WTC11 (cell line): ENCODE measurements at regions not wholly inside any gene's neighbourhood (a gene's known extent, or its start where the extent isn't known, plus 50 kb on each side); places are given as distances from the start of the nearest gene placed in this dataset.
A peak's percentile ranks its signal among the peaks of the same experiment; 100 is the strongest.

ENCODE experiments used
- ATAC-seq: fragments of 200-7000 bp; cut with Tn5 transposase; 2 replicates; pipeline ENCODE4 v1.10.0; 2021; ENCODE audit warnings: mild to moderate bottlenecking, moderate library complexity
- CTCF ChIA-PET: fragments of 300-600 bp; sonication (Branson Sonifier 250); formaldehyde crosslinking; loops from one replicate; lab custom pipeline; 2021; ENCODE audit warnings: antibody characterized with exemption; lab: Charles Lee
- POLR2A ChIA-PET: fragments of 350-600 bp; sonication (Branson Sonifier 250); formaldehyde crosslinking; loops from one replicate; lab custom pipeline; 2021; ENCODE audit warnings: antibody characterized with exemption; lab: Charles Lee
- DNase-seq: peaks from one replicate; pipeline ENCODE4 v3.0.0; 2021; ENCODE audit warnings: low spot score
- H3K27ac Mint-ChIP-seq: 2 replicates; pipeline ENCODE4 v1.8.0; 2021; ENCODE audit warnings: mixed read lengths
- H3K27me3 Mint-ChIP-seq: 2 replicates; pipeline ENCODE4 v1.8.0; 2021; ENCODE audit warnings: low read depth, mild to moderate bottlenecking, moderate library complexity, mixed read lengths
- H3K36me3 Mint-ChIP-seq: 2 replicates; pipeline ENCODE4 v1.8.0; 2021; ENCODE audit warnings: mixed read lengths
- H3K4me1 Mint-ChIP-seq: 2 replicates; pipeline ENCODE4 v1.8.0; 2022; ENCODE audit warnings: mixed read lengths
- H3K4me3 Mint-ChIP-seq: 2 replicates; pipeline ENCODE4 v1.8.0; 2021; ENCODE audit warnings: mild to moderate bottlenecking, moderate library complexity, mixed read lengths
- H3K9me3 Mint-ChIP-seq: 2 replicates; pipeline ENCODE4 v1.8.0; 2021; ENCODE audit warnings: mixed read lengths
- GTF2I ChIP-seq: fragments of 250-450 bp; sonication (Bioruptor Pico); conservative IDR thresholded peaks from 2 replicates; pipeline ENCODE4 v1.4.0; 2021; ENCODE audit warnings: mild to moderate bottlenecking
- MXD4 ChIP-seq: fragments of 250-450 bp; sonication (Bioruptor Pico); IDR thresholded peaks from 2 replicates; pipeline ENCODE4 v1.8.0; 2021; ENCODE audit warnings: mild to moderate bottlenecking, moderate library complexity, borderline replicate concordance
- NFATC4 ChIP-seq: fragments of 250-450 bp; sonication (Bioruptor Pico); IDR thresholded peaks from 2 replicates; pipeline ENCODE4 v1.9.0; 2021; ENCODE audit warnings: mild to moderate bottlenecking
- NFE2L1 ChIP-seq: sonication (generic); formaldehyde crosslinking; IDR thresholded peaks from 2 replicates; pipeline ENCODE4 v1.8.1; 2023; ENCODE audit warnings: missing genetic modification reagents
- STAT6 ChIP-seq: sonication (generic); formaldehyde crosslinking; conservative IDR thresholded peaks from 2 replicates; pipeline ENCODE4 v1.8.1; 2023; ENCODE audit warnings: mild to moderate bottlenecking, low read depth, missing genetic modification reagents, moderate library complexity
- ZNF219 ChIP-seq: sonication (generic); formaldehyde crosslinking; IDR thresholded peaks from 2 replicates; pipeline ENCODE4 v1.8.0; 2023; ENCODE audit warnings: missing genetic modification reagents, mild to moderate bottlenecking, borderline replicate concordance
- ZNF317 ChIP-seq: sonication (generic); formaldehyde crosslinking; IDR thresholded peaks from 2 replicates; pipeline ENCODE4 v1.8.1; 2023; ENCODE audit warnings: low read depth, mild to moderate bottlenecking, moderate library complexity, missing genetic modification reagents, borderline replicate concordance
- TF ChIP-seq, protein P1 (sequence below): sonication (generic); formaldehyde crosslinking; IDR thresholded peaks from 2 replicates; pipeline ENCODE4 v1.8.1; 2022; ENCODE audit warnings: low read depth, missing genetic modification reagents, borderline replicate concordance
- TF ChIP-seq, protein P2 (sequence below): sonication (generic); formaldehyde crosslinking; IDR thresholded peaks from 2 replicates; pipeline ENCODE4 v1.8.0; 2022; ENCODE audit warnings: mild to moderate bottlenecking, missing genetic modification reagents
- TF ChIP-seq, protein P3 (sequence below): fragments of 250-450 bp; sonication (Bioruptor Pico); IDR thresholded peaks from 2 replicates; pipeline ENCODE4 v2.1.2; 2022; ENCODE audit warnings: mild to moderate bottlenecking, moderate library complexity
- TF ChIP-seq, protein P4 (sequence below): fragments of 200-600 bp; IDR thresholded peaks from 2 replicates; pipeline ENCODE4 v1.8.0; 2022; ENCODE audit warnings: antibody characterized with exemption
- TF ChIP-seq, protein P5 (sequence below): sonication (generic); formaldehyde crosslinking; IDR thresholded peaks from 2 replicates; pipeline ENCODE4 v1.8.1; 2022; ENCODE audit warnings: missing genetic modification reagents, borderline replicate concordance

DNA sequence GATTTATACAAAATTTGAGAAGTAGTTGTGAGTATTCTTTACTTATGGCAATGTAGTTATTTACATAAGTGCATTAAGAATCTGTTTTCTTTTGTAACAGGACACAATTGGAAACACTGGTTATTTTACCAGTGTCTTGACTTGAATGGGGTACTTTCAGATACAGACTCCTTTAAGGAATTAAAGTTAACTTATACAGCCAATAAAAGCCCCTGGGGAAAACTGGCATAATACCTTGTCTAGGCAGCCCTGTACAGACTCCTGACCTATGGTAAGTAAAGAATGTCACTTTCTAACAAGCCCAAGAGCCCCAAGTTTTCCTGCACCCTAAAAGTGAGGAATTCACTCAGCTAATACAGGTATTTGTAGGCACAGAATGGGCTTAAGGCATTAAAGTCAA, 241.8 kb downstream of the CPXCR1 start (continued):
- TF ChIP-seq, protein P1, sequence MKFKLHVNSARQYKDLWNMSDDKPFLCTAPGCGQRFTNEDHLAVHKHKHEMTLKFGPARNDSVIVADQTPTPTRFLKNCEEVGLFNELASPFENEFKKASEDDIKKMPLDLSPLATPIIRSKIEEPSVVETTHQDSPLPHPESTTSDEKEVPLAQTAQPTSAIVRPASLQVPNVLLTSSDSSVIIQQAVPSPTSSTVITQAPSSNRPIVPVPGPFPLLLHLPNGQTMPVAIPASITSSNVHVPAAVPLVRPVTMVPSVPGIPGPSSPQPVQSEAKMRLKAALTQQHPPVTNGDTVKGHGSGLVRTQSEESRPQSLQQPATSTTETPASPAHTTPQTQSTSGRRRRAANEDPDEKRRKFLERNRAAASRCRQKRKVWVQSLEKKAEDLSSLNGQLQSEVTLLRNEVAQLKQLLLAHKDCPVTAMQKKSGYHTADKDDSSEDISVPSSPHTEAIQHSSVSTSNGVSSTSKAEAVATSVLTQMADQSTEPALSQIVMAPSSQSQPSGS (CRISPR knock-in tag), result no peak
- TF ChIP-seq, protein P2, sequence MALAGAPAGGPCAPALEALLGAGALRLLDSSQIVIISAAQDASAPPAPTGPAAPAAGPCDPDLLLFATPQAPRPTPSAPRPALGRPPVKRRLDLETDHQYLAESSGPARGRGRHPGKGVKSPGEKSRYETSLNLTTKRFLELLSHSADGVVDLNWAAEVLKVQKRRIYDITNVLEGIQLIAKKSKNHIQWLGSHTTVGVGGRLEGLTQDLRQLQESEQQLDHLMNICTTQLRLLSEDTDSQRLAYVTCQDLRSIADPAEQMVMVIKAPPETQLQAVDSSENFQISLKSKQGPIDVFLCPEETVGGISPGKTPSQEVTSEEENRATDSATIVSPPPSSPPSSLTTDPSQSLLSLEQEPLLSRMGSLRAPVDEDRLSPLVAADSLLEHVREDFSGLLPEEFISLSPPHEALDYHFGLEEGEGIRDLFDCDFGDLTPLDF (CRISPR knock-in tag), result no peak
- TF ChIP-seq, protein P3, sequence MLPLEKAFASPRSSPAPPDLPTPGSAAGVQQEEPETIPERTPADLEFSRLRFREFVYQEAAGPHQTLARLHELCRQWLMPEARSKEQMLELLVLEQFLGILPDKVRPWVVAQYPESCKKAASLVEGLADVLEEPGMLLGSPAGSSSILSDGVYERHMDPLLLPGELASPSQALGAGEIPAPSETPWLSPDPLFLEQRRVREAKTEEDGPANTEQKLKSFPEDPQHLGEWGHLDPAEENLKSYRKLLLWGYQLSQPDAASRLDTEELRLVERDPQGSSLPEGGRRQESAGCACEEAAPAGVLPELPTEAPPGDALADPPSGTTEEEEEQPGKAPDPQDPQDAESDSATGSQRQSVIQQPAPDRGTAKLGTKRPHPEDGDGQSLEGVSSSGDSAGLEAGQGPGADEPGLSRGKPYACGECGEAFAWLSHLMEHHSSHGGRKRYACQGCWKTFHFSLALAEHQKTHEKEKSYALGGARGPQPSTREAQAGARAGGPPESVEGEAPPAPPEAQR (CRISPR knock-in tag), result no peak
- TF ChIP-seq, protein P4, sequence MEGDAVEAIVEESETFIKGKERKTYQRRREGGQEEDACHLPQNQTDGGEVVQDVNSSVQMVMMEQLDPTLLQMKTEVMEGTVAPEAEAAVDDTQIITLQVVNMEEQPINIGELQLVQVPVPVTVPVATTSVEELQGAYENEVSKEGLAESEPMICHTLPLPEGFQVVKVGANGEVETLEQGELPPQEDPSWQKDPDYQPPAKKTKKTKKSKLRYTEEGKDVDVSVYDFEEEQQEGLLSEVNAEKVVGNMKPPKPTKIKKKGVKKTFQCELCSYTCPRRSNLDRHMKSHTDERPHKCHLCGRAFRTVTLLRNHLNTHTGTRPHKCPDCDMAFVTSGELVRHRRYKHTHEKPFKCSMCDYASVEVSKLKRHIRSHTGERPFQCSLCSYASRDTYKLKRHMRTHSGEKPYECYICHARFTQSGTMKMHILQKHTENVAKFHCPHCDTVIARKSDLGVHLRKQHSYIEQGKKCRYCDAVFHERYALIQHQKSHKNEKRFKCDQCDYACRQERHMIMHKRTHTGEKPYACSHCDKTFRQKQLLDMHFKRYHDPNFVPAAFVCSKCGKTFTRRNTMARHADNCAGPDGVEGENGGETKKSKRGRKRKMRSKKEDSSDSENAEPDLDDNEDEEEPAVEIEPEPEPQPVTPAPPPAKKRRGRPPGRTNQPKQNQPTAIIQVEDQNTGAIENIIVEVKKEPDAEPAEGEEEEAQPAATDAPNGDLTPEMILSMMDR, result no peak
- no peak for TF ChIP-seq GTF2I (CRISPR knock-in tag)
- TF ChIP-seq, protein P5, sequence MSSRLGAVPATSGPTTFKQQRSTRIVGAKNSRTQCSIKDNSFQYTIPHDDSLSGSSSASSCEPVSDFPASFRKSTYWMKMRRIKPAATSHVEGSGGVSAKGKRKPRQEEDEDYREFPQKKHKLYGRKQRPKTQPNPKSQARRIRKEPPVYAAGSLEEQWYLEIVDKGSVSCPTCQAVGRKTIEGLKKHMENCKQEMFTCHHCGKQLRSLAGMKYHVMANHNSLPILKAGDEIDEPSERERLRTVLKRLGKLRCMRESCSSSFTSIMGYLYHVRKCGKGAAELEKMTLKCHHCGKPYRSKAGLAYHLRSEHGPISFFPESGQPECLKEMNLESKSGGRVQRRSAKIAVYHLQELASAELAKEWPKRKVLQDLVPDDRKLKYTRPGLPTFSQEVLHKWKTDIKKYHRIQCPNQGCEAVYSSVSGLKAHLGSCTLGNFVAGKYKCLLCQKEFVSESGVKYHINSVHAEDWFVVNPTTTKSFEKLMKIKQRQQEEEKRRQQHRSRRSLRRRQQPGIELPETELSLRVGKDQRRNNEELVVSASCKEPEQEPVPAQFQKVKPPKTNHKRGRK, result no peak

- Mint-ChIP-seq H3K4me3 (peak overlapping the region; percentile 23), H3K36me3 (peaks cover 6% of the 10 kb centered on the region), H3K27ac (peak overlapping the region; percentile 91)
- ChIA-PET POLR2A (no interaction called here), CTCF (interaction anchor here (0.6 kb wide), 1 partner anchor 43 kb away, joined by 4 read pairs; no protein-coding TSS in a partner anchor)
- ATAC-seq (peak; percentile 58), DNase-seq (no peak)
- TF ChIP-seq, protein P5, result no peak
- TF ChIP-seq ZNF219 (CRISPR knock-in tag) (no peak), STAT6 (no peak), ZNF317 (no peak), NFATC4 (CRISPR knock-in tag) (no peak), MXD4 (CRISPR knock-in tag) (no peak), NFE2L1 (CRISPR knock-in tag) (no peak)
- TF ChIP-seq, all 79 proteins: peak for 0
- H3K4me1 Mint-ChIP-seq, result peaks cover 55% of the 10 kb centered on the region
- no peaks in the 10 kb centered on the region for H3K27me3 Mint-ChIP-seq
- peaks cover 4% of the 10 kb centered on the region; the same call in 1 of the 2 replicates for H3K9me3 Mint-ChIP-seq
Observed at GRCh38 chrX:88990882-88991582, 244.0 kb downstream of the CPXCR1 start.
